Activated CD4-positive, alpha-beta T cell treated with anti-CD3 and anti-CD28 coated beads, Interleukin-2, amount 50 U/mL, for 4 hours (primary cell): ENCODE measurements at regions not wholly inside any gene's neighbourhood (a gene's known extent, or its start where the extent isn't known, plus 50 kb on each side); places are given as distances from the start of the nearest gene placed in this dataset.

Experiments
- DNase-seq, 2 experiments: peaks; one replicate each; pipeline ENCODE4 v3.0.0-alpha.2; 2020

- no peak for DNase-seq
These were observed 701.4 kb downstream of the FGF9 start for GRCh38 chr13:22372261-22372660.

GRCh38 chr13:22375151-22375550 lies 704.3 kb downstream of the FGF9 start:
- DNase-seq = no peak

- no peak for DNase-seq
These were observed 717.0 kb downstream of the FGF9 start for GRCh38 chr13:22387899-22388298.

- DNase-seq = no peak
These were observed 729.0 kb downstream of the FGF9 start for GRCh38 chr13:22399801-22400420.

- DNase-seq = no peak
These were observed 731.8 kb downstream of the FGF9 start for GRCh38 chr13:22402682-22403081.

GRCh38 chr13:22403144-22403543 lies 732.3 kb downstream of the FGF9 start:
- no peak for DNase-seq

- DNase-seq = no peak
These were observed 735.0 kb downstream of the FGF9 start for GRCh38 chr13:22405891-22406290.

- no peak for DNase-seq
These were observed 741.6 kb downstream of the FGF9 start for GRCh38 chr13:22412452-22412851.

- no peak for DNase-seq
These were observed 751.1 kb downstream of the FGF9 start for GRCh38 chr13:22422023-22422422.

GRCh38 chr13:22422712-22423111 lies 751.8 kb downstream of the FGF9 start:
- no peak for DNase-seq

- no peak for DNase-seq
These were observed 752.4 kb downstream of the FGF9 start for GRCh38 chr13:22423261-22423660.

GRCh38 chr13:22425087-22425486 lies 754.2 kb downstream of the FGF9 start:
- no peak for DNase-seq

- DNase-seq = no peak
These were observed 753.7 kb upstream of the SGCG start for GRCh38 chr13:22427066-22427465.

- no peak for DNase-seq
These were observed 753.0 kb upstream of the SGCG start for GRCh38 chr13:22427783-22428182.

GRCh38 chr13:22428188-22428828 lies 752.5 kb upstream of the SGCG start:
- no peak for DNase-seq

GRCh38 chr13:22432690-22433089 lies 748.1 kb upstream of the SGCG start:
- DNase-seq = no peak

- DNase-seq = no peak
These were observed 733.5 kb upstream of the SGCG start for GRCh38 chr13:22447132-22447886.

GRCh38 chr13:22449251-22449650 lies 731.5 kb upstream of the SGCG start:
- no peak for DNase-seq

GRCh38 chr13:22451327-22451741 lies 729.4 kb upstream of the SGCG start:
- DNase-seq = no peak

GRCh38 chr13:22454586-22454985 lies 726.2 kb upstream of the SGCG start:
- no peak for DNase-seq

- no peak for DNase-seq
These were observed 725.7 kb upstream of the SGCG start for GRCh38 chr13:22455036-22455435.

GRCh38 chr13:22461854-22462490 lies 718.8 kb upstream of the SGCG start:
- no peak for DNase-seq

- no peak for DNase-seq
These were observed 717.7 kb upstream of the SGCG start for GRCh38 chr13:22463089-22463488.

GRCh38 chr13:22468045-22468444 lies 712.7 kb upstream of the SGCG start:
- DNase-seq = no peak
